HEK293T (cell line): ENCODE measurements at regions not wholly inside any gene's neighbourhood (a gene's known extent, or its start where the extent isn't known, plus 50 kb on each side); places are given as distances from the start of the nearest gene placed in this dataset.

ENCODE experiments used
- CTCF ChIA-PET: fragments of 350-600 bp; formaldehyde crosslinking; extraction: SDS; loops from one replicate; lab custom pipeline; 2021; ENCODE audit warnings: antibody characterized with exemption, inconsistent platforms; lab: Yijun Ruan, JAX
- POLR2A ChIA-PET: fragments of 350-600 bp; formaldehyde crosslinking; extraction: SDS; loops from one replicate; lab custom pipeline; 2020; ENCODE audit warnings: antibody characterized with exemption, inconsistent platforms; lab: Yijun Ruan, JAX
- DNase-seq: peaks from one replicate; pipeline ENCODE4 v3.0.0; 2012; ENCODE audit warnings: mixed read lengths; ENCODE audit errors: extremely low spot score
- ARNT ChIP-seq: fragments of 450-650 bp; IDR thresholded peaks from 2 replicates; pipeline ENCODE4 v1.6.1; 2017; ENCODE audit warnings: mild to moderate bottlenecking
- BHLHE40 ChIP-seq: fragments of 450-650 bp; IDR thresholded peaks from 2 replicates; pipeline ENCODE4 v1.6.1; 2016; ENCODE audit warnings: mild to moderate bottlenecking, moderate library complexity, borderline replicate concordance
- CTBP1 ChIP-seq: fragments of 450-650 bp; IDR thresholded peaks from 2 replicates; pipeline ENCODE4 v1.6.1; 2016; ENCODE audit warnings: borderline replicate concordance
- ELF4 ChIP-seq: fragments of 450-650 bp; IDR thresholded peaks from 2 replicates; pipeline ENCODE4 v1.6.1; 2017; ENCODE audit warnings: antibody characterized with exemption
- FOXA1 ChIP-seq: fragments of 450-650 bp; IDR thresholded peaks from 2 replicates; pipeline ENCODE4 v1.6.1; 2016; ENCODE audit warnings: mild to moderate bottlenecking
- FOXK2 ChIP-seq: fragments of 450-650 bp; IDR thresholded peaks from 2 replicates; pipeline ENCODE4 v1.6.1; 2016; ENCODE audit warnings: mild to moderate bottlenecking
- FOXM1 ChIP-seq: fragments of 450-650 bp; IDR thresholded peaks from 2 replicates; pipeline ENCODE4 v1.6.1; 2017; ENCODE audit warnings: mild to moderate bottlenecking, borderline replicate concordance
- HDGF ChIP-seq: fragments of 450-650 bp; IDR thresholded peaks from 2 replicates; pipeline ENCODE4 v1.6.1; 2017; ENCODE audit warnings: antibody characterized with exemption, borderline replicate concordance
- L3MBTL2 ChIP-seq: fragments of 450-650 bp; conservative IDR thresholded peaks from 2 replicates; pipeline ENCODE4 v1.6.1; 2016; ENCODE audit warnings: mild to moderate bottlenecking
- LEF1 ChIP-seq: fragments of 450-650 bp; IDR thresholded peaks from 2 replicates; pipeline ENCODE4 v1.6.1; 2017; ENCODE audit warnings: mild to moderate bottlenecking, borderline replicate concordance
- NFRKB ChIP-seq: fragments of 450-650 bp; IDR thresholded peaks from 2 replicates; pipeline ENCODE4 v1.6.1; 2016; ENCODE audit warnings: mild to moderate bottlenecking, moderate library complexity
- PKNOX1 ChIP-seq: fragments of 450-650 bp; IDR thresholded peaks from 2 replicates; pipeline ENCODE4 v1.6.1; 2016
- SP1 ChIP-seq: fragments of 450-650 bp; IDR thresholded peaks from 2 replicates; pipeline ENCODE4 v1.6.1; 2017
- SUZ12 ChIP-seq: fragments of 450-650 bp; IDR thresholded peaks from 2 replicates; pipeline ENCODE4 v1.6.1; 2016; ENCODE audit warnings: mild to moderate bottlenecking
- TARDBP ChIP-seq: fragments of 450-650 bp; IDR thresholded peaks from 2 replicates; pipeline ENCODE4 v1.6.1; 2016
- ZNF384 ChIP-seq: fragments of 450-650 bp; IDR thresholded peaks from 2 replicates; pipeline ENCODE4 v1.6.1; 2016

DNA sequence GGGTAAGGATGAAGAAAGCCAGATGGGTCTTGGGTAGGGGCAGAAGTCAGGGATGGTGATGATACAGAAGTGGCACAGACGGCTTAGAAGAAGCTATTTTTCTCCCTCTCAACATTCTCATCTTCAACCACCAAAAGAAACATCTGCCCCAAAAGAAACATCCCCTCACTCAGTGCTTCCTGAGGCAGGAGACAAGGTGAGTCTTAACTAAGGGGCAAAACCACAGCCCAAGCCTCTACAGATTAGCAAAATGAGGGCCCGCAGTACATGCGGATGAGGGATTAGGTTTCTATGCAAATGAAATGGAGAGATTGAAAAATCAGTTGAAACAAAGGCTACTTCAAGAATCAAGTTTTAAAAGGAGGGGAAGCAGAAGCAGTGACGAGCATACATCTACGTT lies 241.3 kb upstream of the CCDC196 start:
- POLR2A ChIA-PET: no interaction called here

GRCh38 chr14:66247662-66248193 lies 238.4 kb upstream of the CCDC196 start:
- no peak for DNase-seq
- POLR2A ChIA-PET: no interaction called here
- TF ChIP-seq FOXM1 (no peak), CTBP1 (no peak), ELF4 (no peak), SUZ12 (no peak), PKNOX1 (no peak), LEF1 (no peak), NFRKB (no peak), FOXA1 (no peak), TARDBP (no peak), ZNF384 (no peak), ARNT (no peak), BHLHE40 (no peak), FOXK2 (no peak), HDGF (no peak), SP1 (no peak), L3MBTL2 (no peak)
- CTCF ChIA-PET: no interaction called here

More for the DNA sequence above, 241.3 kb upstream of the CCDC196 start:
- CTCF ChIA-PET: no interaction called here
- DNase-seq: no peak
- no peak for TF ChIP-seq FOXM1
- TF ChIP-seq ZNF384: no peak
- TF ChIP-seq NFRKB: no peak
- no peak for TF ChIP-seq FOXK2
- no peak for TF ChIP-seq SP1

- TF ChIP-seq HDGF: no peak
- TF ChIP-seq SP1: no peak
- no peak for TF ChIP-seq CTBP1
- no peak for TF ChIP-seq FOXM1
- TF ChIP-seq NFRKB: no peak
- TF ChIP-seq LEF1: no peak
- no peak for TF ChIP-seq L3MBTL2
- TF ChIP-seq ELF4: no peak
- TF ChIP-seq FOXA1: no peak
- DNase-seq: no peak
- POLR2A ChIA-PET: no interaction called here
- CTCF ChIA-PET: no interaction called here
These were observed 237.9 kb upstream of the CCDC196 start for GRCh38 chr14:66248256-66248655.

DNA sequence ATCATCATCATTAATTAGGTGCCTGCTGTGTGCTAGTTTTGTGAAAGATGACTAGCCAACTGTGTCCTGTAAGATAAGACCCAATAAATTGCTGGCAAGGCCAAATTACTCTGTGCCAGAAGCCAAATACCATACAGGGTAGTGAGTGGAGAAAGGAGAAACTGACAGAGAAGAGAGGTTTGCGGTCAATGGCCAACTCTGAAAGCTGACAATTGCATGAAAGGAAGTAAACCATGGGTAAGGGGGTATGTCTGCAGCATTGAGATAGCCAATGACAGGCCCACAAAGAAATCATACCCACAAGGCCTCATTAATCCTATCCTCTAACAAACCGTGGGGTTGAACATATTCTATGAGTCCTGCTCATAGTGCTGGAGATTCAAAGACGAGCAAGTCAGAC lies 236.6 kb upstream of the CCDC196 start:
- ChIA-PET CTCF (no interaction called here), POLR2A (no interaction called here)
- no peak for TF ChIP-seq ELF4
- TF ChIP-seq PKNOX1: no peak
- no peak for TF ChIP-seq FOXM1
- TF ChIP-seq TARDBP: no peak
- TF ChIP-seq ARNT: no peak
- TF ChIP-seq L3MBTL2: no peak
- TF ChIP-seq HDGF: no peak
- no peak for TF ChIP-seq CTBP1
- no peak for TF ChIP-seq ZNF384
- TF ChIP-seq FOXK2: no peak
- no peak for TF ChIP-seq SUZ12
- DNase-seq: no peak

- TF ChIP-seq PKNOX1 (no peak), ZNF384 (no peak), CTBP1 (no peak), FOXA1 (no peak), L3MBTL2 (no peak), FOXM1 (no peak), HDGF (no peak), ELF4 (no peak), SUZ12 (no peak), TARDBP (no peak), LEF1 (no peak), ARNT (no peak), FOXK2 (no peak), NFRKB (no peak), BHLHE40 (no peak), SP1 (no peak)
- no peak for DNase-seq
- CTCF ChIA-PET: interaction anchor here (0.7 kb wide), 1 partner anchor 12 kb away, joined by 3 read pairs; no protein-coding TSS in a partner anchor
- POLR2A ChIA-PET: no interaction called here
These were observed 232.1 kb upstream of the CCDC196 start for GRCh38 chr14:66254038-66254437.

DNA sequence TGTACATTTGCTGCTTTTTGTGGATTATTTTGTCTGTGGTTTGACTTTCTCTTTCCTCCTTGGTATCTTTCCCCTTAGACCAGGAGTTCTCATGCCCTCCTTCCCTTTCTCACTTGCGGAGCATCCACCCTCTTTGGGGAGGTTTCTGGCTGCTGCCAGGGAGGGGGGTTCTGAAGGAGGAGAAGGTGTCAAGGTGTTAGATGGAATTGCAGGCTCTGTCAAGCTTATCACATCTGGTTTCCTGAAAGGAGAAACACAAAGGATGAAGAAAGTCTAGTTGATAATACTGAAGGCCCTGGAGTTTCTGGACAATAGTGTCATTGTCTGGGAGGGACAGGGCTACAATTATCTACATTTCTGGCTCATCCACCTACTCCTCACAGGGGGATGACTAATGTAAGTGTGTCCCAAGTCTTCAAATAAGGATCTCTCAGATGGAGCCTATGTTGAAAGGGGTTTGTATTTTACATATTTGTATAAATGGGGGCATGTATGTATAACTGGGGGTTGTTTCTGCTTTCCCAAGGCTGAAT lies 217.3 kb upstream of the CCDC196 start:
- DNase-seq: no peak
- TF ChIP-seq LEF1 (no peak), TARDBP (no peak)
- ChIA-PET POLR2A (no interaction called here), CTCF (no interaction called here)

DNA sequence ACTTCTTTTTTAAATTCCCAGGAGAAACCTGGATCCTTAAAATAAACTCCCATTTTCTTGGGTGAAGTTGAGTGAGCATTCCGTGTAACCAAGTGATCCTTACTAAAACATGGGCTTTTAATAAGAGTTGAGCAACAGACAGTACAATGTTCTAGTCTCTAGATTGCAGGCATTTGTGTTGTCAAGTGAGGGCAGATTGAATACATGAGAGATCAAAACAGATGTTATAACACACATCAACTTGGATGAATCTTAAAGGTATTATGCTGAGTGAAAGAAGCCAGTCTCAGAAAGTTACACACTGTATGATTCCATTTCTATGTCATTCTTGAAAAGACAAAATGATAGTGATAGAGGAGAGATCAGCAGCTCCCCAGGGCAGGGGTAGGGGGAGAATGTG lies 213.9 kb upstream of the CCDC196 start:
- DNase-seq: no peak
- ChIA-PET CTCF (no interaction called here), POLR2A (no interaction called here)
- TF ChIP-seq SUZ12 (no peak), FOXM1 (no peak), BHLHE40 (no peak), TARDBP (no peak), PKNOX1 (no peak), LEF1 (no peak), HDGF (no peak), FOXA1 (no peak), ARNT (no peak), ZNF384 (no peak), ELF4 (no peak), NFRKB (no peak), FOXK2 (no peak)
